ENCODE measurements at regions not wholly inside any gene's neighbourhood (a gene's known extent, or its start where the extent isn't known, plus 50 kb on each side); places are given as distances from the start of the nearest gene placed in this dataset.

DNA sequence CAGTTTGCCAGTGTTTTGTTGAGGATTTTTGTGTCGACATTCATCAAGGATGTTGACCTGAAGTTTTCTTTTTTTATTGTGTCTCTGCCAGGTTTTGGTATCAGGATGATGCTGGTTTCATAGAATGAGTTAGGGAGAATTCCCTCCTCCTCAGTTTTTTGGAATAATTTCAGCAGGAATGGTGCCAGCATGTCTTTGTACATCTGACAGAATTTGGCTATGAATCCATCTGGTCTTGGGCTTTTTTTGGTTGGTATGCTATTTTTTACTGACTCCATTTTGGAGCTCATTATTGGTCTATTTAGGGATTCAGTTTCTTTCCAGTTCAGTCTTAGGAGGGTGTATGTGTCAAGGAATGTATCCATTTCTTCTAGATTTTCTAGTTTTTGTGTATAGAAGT, 320.0 kb upstream of the PPP2R3A start:
- ATAC-seq = no peak

DNA sequence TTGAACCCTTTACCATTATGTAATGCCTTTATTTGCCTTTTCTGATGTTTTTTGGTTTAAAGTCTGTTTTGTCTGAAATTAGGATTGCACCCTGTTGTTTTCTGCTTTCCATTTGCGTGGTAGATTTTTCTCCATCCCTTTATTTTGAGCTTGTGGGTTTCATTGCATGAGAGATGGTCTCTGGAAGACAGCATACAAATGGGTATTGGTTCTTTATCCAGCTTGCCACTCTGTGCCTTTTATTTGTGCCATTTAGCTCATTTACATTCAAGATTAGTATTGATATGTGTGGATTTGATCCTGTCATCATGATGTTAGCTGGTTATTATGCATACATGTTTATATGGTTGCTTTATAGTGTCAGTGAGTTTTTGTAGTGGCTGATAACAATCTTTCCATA, 318.7 kb upstream of the PPP2R3A start:
- no peak overlapping the region for H3K27ac ChIP-seq
- ATAC-seq = no peak
- H3K36me3 ChIP-seq = no peaks in the 10 kb centered on the region
- H3K27me3 ChIP-seq = no peaks in the 10 kb centered on the region
- no peaks in the 10 kb centered on the region for H3K4me1 ChIP-seq
- peaks cover 0 to 25% of the 10 kb centered on the region in 2 donors for H3K9me3 ChIP-seq
- intact Hi-C loops (cut with DNase I) = no loop called here
- TF ChIP-seq, protein P1, sequence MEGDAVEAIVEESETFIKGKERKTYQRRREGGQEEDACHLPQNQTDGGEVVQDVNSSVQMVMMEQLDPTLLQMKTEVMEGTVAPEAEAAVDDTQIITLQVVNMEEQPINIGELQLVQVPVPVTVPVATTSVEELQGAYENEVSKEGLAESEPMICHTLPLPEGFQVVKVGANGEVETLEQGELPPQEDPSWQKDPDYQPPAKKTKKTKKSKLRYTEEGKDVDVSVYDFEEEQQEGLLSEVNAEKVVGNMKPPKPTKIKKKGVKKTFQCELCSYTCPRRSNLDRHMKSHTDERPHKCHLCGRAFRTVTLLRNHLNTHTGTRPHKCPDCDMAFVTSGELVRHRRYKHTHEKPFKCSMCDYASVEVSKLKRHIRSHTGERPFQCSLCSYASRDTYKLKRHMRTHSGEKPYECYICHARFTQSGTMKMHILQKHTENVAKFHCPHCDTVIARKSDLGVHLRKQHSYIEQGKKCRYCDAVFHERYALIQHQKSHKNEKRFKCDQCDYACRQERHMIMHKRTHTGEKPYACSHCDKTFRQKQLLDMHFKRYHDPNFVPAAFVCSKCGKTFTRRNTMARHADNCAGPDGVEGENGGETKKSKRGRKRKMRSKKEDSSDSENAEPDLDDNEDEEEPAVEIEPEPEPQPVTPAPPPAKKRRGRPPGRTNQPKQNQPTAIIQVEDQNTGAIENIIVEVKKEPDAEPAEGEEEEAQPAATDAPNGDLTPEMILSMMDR (IDR thresholded peaks at IDR 0.05) = no peak
- H3K4me3 ChIP-seq = no peak overlapping the region
- no peak for DNase-seq

More for the DNA sequence above, 320.0 kb upstream of the PPP2R3A start:
- peaks cover 0 to 25% of the 10 kb centered on the region in 2 donors for H3K9me3 ChIP-seq
- no peaks in the 10 kb centered on the region for H3K4me1 ChIP-seq
- intact Hi-C loops (cut with DNase I) = no loop called here
- TF ChIP-seq, protein P1 (IDR thresholded peaks at IDR 0.05) = no peak
- no peak for DNase-seq
- no peaks in the 10 kb centered on the region for H3K27me3 ChIP-seq
- H3K36me3 ChIP-seq = no peaks in the 10 kb centered on the region
- no peak overlapping the region for H3K4me3 ChIP-seq
- H3K27ac ChIP-seq = no peak overlapping the region

DNA sequence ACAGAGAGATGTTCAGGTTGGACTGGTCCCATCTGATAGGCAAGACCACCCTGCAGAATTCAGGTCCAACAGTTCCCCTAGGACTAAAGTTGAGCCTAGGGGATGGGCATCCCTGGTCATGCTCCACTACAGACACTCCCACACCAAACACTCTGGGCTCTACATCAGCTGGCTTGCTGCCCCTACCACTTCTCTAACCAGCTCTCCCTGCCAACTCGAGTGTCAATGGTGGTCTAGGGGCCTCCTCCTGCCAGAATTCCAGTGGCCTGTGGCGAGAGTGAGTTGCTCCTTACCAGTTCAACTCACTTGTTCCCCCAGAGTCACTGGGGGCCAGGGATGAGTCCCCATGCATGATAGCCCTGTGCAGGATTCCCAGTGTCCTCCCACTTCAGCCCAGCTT, 316.2 kb upstream of the PPP2R3A start:
- Histone ChIP-seq H3K4me3 (no peak overlapping the region), H3K9me3 (peaks cover 0 to 25% of the 10 kb centered on the region in 2 donors), H3K4me1 (no peaks in the 10 kb centered on the region), H3K27ac (no peak overlapping the region), H3K27me3 (no peaks in the 10 kb centered on the region), H3K36me3 (no peaks in the 10 kb centered on the region)
- intact Hi-C loops (cut with DNase I) = no loop called here
- ATAC-seq = no peak
- DNase-seq = no peak
- TF ChIP-seq, protein P1 (IDR thresholded peaks at IDR 0.05) = no peak

DNA sequence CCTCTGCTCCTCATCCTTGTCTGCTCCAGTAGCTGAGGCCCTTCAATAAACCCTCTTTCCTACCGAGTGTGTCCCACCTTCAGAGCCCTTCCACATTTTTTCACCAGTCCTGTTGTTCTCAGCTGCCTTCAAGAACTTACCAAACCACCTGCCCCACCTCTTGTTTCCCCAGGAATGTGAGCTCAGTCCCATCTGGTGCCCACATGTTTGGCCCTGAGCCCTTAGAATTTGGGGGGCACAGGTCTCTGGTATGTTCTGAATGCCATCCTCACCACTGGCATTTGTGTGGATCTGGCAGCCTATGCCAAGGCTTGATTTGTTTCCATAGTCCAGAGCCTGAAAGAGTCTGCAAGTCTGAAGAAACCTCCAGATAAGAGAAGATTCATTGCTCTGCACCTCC, 315.2 kb upstream of the PPP2R3A start:
- DNase-seq (no peak), ATAC-seq (no peak)
- intact Hi-C loops (cut with DNase I) = no loop called here
- Histone ChIP-seq H3K9me3 (peaks cover 0 to 25% of the 10 kb centered on the region in 2 donors), H3K4me1 (no peaks in the 10 kb centered on the region), H3K4me3 (no peak overlapping the region), H3K27me3 (no peaks in the 10 kb centered on the region), H3K27ac (no peak overlapping the region), H3K36me3 (no peaks in the 10 kb centered on the region)
- TF ChIP-seq, protein P1 (IDR thresholded peaks at IDR 0.05) = no peak

DNA sequence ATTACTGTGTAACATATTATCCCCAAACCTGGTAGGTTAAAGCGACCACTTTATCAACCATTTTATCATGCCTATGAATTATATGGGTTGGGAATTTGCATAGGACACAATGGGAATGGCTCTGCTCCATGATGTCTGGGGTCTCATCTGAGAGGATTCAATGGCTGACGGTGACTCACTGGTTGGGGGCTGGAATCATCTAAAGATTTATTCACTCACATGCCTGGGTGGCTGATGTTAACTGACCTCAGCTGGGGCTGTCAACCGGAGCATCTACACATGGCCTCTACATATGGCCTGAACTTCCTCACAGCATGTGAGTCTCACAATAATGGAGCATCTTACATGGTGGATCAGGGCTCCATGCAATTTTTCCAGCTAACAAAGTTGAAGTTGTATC, 313.1 kb upstream of the PPP2R3A start:
- no peak overlapping the region for H3K4me3 ChIP-seq
- no peak for DNase-seq
- no peaks in the 10 kb centered on the region for H3K27me3 ChIP-seq
- TF ChIP-seq, protein P1 (IDR thresholded peaks at IDR 0.05) = no peak
- intact Hi-C loops (cut with DNase I) = no loop called here
- no peak overlapping the region for H3K27ac ChIP-seq
- H3K36me3 ChIP-seq = no peaks in the 10 kb centered on the region
- no peak for ATAC-seq
- H3K9me3 ChIP-seq = peaks cover 0 to 16% of the 10 kb centered on the region in 2 donors
- no peaks in the 10 kb centered on the region for H3K4me1 ChIP-seq
